Liver (tissue), 3 donors: ENCODE measurements at regions not wholly inside any gene's neighbourhood (a gene's known extent, or its start where the extent isn't known, plus 50 kb on each side); places are given as distances from the start of the nearest gene placed in this dataset.

Experiments used
- CTCF ChIP-seq: fragments of 150-350 bp; IDR thresholded peaks from 2 replicates; pipeline ENCODE4 v1.5.1; 2017; ENCODE audit warnings: improper control_type of control experiment, low read depth, low read length; ENCODE audit not compliant: missing input control
- HNF4A ChIP-seq, 2 donors: conservative IDR thresholded peaks; 2 replicates each; pipeline ENCODE4 v1.6.1; 2016; ENCODE audit warnings: antibody characterized with exemption in 2 of 2, mild to moderate bottlenecking in 2 of 2
- HNF4G ChIP-seq: IDR thresholded peaks from 2 replicates; pipeline ENCODE4 v1.6.1; 2016; ENCODE audit warnings: antibody characterized with exemption
- MAX ChIP-seq: IDR thresholded peaks from 2 replicates; pipeline ENCODE4 v1.6.1; 2016; ENCODE audit warnings: antibody characterized with exemption
- NR2F2 ChIP-seq: IDR thresholded peaks from 2 replicates; pipeline ENCODE4 v1.6.1; 2016; ENCODE audit warnings: antibody characterized with exemption
- REST ChIP-seq: IDR thresholded peaks from 2 replicates; pipeline ENCODE4 v1.6.1; 2016; ENCODE audit warnings: antibody characterized with exemption, mild to moderate bottlenecking
- ZBTB33 ChIP-seq: IDR thresholded peaks from 2 replicates; pipeline ENCODE4 v1.6.1; 2016; ENCODE audit warnings: antibody characterized with exemption
- donor health status: healthy.
- donor health status: healthy.

- TF ChIP-seq CTCF (no peak), MAX (no peak), HNF4A (conservative IDR thresholded peaks at IDR 0.05) (no peak), REST (no peak), NR2F2 (no peak), ZBTB33 (no peak), HNF4G (no peak)
Measured at GRCh38 chr1:90838720-90839119, 121.6 kb upstream of the BARHL2 start.
